Thymus (tissue), 11 donors: ENCODE measurements at regions not wholly inside any gene's neighbourhood (a gene's known extent, or its start where the extent isn't known, plus 50 kb on each side); places are given as distances from the start of the nearest gene placed in this dataset.

Experiments
- DNase-seq, 9 donors: peaks; one replicate each; pipeline ENCODE4 v3.0.0-alpha.2; 2013; ENCODE audit warnings: low spot score in 9 of 9, low read depth in 6 of 9, missing footprints in 1 of 9
- H3K27ac ChIP-seq, 2 donors: one replicate each; pipeline ENCODE4 v1.5.1; 2013; ENCODE audit warnings: control low read depth in 1 of 2, low read depth in 1 of 2, low read length in 1 of 2, mild to moderate bottlenecking in 1 of 2, moderate library complexity in 1 of 2
- H3K27me3 ChIP-seq, 2 donors: one replicate each; pipeline ENCODE4 v1.5.1; 2013; ENCODE audit warnings: low read length in 1 of 2; ENCODE audit not compliant: control insufficient read depth in 2 of 2, insufficient read depth in 1 of 2
- H3K36me3 ChIP-seq, 2 donors: one replicate each; pipeline ENCODE4 v1.5.1; 2013; ENCODE audit warnings: low read length in 1 of 2, mild to moderate bottlenecking in 1 of 2, moderate library complexity in 1 of 2; ENCODE audit not compliant: control insufficient read depth in 2 of 2, insufficient read depth in 2 of 2
- H3K4me1 ChIP-seq, 2 donors: one replicate each; pipeline ENCODE4 v1.5.1; 2013; ENCODE audit warnings: low read length in 2 of 2; ENCODE audit not compliant: control insufficient read depth in 2 of 2, insufficient read depth in 2 of 2
- H3K4me3 ChIP-seq, 2 donors: one replicate each; pipeline ENCODE4 v1.5.1; 2013; ENCODE audit warnings: low read length in 2 of 2, control low read depth in 1 of 2, mild to moderate bottlenecking in 1 of 2
- H3K9me3 ChIP-seq, 2 donors: one replicate each; pipeline ENCODE4 v1.5.1; 2013; ENCODE audit warnings: low read length in 1 of 2, mild to moderate bottlenecking in 1 of 2; ENCODE audit not compliant: control insufficient read depth in 2 of 2, insufficient read depth in 1 of 2
- WGBS: extraction: QIAGEN DNeasy Blood & Tissue Kit; methylation state at CpG from one replicate; pipeline ENCODE4 v1.1.7; 2013; 5-methylcytosine and 5-hydroxymethylcytosine counted together
- donor health status: healthy.

DNA sequence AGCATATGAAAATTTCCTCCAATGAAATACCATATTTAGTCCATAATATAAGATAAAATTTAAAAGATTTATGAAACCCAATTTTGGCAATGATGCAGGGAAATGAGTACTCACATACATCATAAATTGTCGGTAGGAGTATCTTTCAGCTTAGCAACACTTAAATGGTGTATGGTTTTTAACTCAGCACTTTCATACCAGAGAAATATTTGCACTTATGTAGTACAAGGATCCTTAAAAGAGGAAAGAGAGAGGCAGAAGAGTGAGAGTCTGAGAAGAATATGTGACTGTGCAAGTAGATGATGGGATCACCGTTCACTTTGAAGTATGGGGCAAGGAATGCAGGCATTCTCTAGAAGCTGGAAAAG is 379.3 kb upstream of the DCN start:
- Histone ChIP-seq H3K4me3 (no peak overlapping the region), H3K36me3 (no peaks in the 10 kb centered on the region), H3K27ac (no peak overlapping the region), H3K4me1 (no peaks in the 10 kb centered on the region), H3K27me3 (no peaks in the 10 kb centered on the region), H3K9me3 (no peaks in the 10 kb centered on the region)
- DNase-seq, result no peak
- WGBS, result 98% methylated on average over 2 of the region's 2 CpGs

DNA sequence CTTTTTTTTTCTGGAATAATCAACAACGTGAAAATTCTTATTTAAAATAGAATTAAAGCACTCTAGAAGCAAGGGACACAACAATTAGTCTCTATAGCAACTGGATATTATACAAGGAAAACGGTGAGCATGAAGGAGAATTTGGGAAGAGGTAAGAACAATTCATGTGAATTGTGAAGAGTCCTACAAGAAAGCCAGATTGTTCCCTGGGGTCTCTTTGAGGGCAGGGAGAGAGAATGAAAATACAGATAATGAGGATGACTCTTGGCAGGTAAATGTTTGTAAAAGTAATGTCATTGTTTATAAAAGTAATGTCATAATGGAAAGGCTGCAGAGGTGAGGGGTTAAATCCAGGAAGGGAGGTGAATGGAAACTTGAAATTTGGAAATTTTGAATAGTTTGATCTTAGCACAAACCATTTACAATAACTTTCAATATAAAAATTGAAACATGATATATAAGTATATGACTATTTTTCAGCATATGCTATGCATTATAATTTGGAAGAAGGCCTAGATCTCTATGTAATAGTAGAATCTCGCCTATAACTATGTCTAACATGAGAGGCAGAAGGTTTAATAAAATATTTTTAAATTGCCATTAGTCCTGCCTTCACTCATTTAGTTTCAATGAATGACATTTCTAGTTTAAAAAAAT is 378.8 kb upstream of the DCN start:
- Histone ChIP-seq H3K36me3 (no peaks in the 10 kb centered on the region), H3K27me3 (no peaks in the 10 kb centered on the region), H3K4me3 (no peak overlapping the region), H3K4me1 (no peaks in the 10 kb centered on the region), H3K27ac (no peak overlapping the region), H3K9me3 (no peaks in the 10 kb centered on the region)
- no peak for DNase-seq
- 94% methylated on average over 3 of the region's 3 CpGs for WGBS

DNA sequence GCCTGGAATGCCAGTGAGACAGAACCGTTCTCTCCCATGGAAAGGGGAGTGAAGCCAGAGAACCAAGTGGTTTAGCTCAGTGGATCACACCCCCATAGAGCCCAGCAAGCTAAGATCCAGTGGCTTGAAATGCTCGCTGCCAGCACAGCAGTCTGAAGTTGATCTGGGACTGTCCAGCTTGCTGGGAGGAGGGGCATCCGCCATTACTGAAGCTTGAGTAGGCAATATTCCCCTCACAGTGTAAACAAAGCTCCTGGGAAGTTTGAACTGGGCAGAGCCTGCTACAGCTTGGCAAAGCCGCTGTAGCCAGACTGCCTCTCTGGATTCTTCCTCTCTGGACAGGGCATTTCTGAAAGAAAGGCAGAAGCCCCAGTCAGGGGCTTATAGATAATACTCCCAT is 374.3 kb upstream of the DCN start:
- H3K4me1 ChIP-seq, result no peaks in the 10 kb centered on the region
- H3K36me3 ChIP-seq, result no peaks in the 10 kb centered on the region
- no peaks in the 10 kb centered on the region for H3K27me3 ChIP-seq
- no peak overlapping the region for H3K4me3 ChIP-seq
- H3K27ac ChIP-seq, result no peak overlapping the region
- WGBS, result 98% methylated on average over 4 of the region's 4 CpGs
- no peaks in the 10 kb centered on the region for H3K9me3 ChIP-seq
- DNase-seq, result no peak

DNA sequence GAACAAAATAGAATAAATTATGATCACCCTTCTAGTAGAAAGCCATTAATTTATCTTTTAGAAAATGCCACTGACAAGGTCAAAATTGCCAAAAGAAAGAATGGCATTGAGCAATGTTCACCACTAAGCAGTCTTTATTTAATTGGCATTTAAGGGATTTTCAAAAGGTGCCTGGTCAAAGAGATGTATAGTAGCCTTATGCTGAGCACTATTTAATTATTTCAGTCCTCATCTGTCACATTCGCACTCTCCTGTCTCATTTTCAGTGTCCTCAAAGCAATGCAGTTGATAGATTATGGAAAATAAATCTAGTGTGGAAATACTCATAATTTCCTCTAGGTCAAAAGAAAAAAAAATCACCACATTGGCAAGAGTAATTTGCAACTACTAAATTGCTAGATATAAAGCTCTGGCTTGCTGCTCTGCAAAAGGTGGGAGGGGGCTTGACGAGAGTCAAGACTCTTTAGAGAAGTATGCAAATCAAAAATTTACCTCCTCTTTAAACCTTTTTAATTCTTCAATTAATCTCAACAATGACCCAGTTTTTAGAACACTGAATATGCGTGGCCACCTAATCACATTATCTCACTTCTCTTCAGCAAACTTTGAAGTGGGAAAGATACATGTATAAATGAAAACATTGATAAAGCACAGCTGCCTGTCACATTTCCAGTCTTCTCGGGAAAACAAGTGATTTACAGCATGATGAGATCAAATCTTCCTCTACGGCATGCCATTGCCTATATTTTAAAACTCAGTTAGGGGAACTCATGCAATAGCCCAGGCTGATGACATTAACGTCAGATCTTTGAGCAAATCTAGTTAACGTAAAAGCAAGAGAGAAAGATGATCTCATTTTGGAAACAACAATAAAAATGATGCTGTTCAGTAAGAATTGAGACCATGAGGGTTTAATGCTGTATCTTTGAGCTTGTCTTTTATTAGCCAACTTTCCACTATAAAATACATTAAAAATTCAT is 373.1 kb upstream of the DCN start:
- DNase-seq, result no peak
- WGBS, result 89% methylated on average over 7 of the region's 7 CpGs
- H3K4me1 ChIP-seq, result no peaks in the 10 kb centered on the region

DNA sequence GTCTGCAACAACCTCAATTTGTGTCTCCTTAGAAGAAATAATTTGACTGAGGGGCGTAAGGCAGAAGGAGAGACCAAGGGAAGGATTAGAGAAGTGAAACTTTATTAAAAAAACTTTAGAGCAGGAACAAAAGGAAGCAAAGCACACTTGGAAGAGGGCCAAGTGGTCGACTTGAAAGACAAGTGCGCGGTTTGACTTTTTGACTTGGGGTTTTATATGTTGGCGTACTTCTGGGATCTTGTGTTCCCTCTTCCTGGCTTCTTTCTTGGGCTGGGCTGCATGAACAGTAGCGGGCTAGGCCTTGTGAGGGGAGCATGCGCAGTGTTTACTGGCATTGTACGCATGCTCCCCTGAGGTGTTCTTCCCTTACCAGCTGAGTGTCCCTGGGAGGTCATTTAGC is 369.3 kb upstream of the DCN start:
- no peaks in the 10 kb centered on the region for H3K27me3 ChIP-seq
- no peak for DNase-seq
- no peak overlapping the region for H3K27ac ChIP-seq
- H3K4me1 ChIP-seq, result no peaks in the 10 kb centered on the region
- no peak overlapping the region for H3K4me3 ChIP-seq
- H3K9me3 ChIP-seq, result no peaks in the 10 kb centered on the region
- no peaks in the 10 kb centered on the region for H3K36me3 ChIP-seq
- WGBS, result 58% methylated on average over 8 of the region's 8 CpGs

More for the DNA sequence above, 373.1 kb upstream of the DCN start:
- no peaks in the 10 kb centered on the region for H3K27me3 ChIP-seq
- H3K27ac ChIP-seq, result no peak overlapping the region
- no peaks in the 10 kb centered on the region for H3K36me3 ChIP-seq
- no peak overlapping the region for H3K4me3 ChIP-seq
- no peaks in the 10 kb centered on the region for H3K9me3 ChIP-seq

DNA sequence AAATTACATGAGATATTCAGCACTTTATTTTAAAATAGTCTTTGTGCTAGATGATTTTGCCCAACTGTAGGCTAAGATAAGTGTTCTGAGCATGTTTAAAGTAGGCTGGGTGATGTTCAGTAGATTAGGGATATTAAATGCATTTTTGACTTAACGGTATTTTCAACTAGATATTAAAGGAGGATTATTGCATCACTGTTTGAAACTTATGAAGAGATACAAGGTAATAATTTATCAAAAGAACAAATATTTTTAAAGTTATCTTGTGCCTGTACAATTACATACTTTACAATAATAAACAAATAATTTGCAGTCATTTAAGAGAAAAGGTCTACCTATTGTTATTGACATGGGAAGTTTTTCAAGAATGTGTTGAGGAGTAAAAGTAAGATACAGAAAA is 368.6 kb upstream of the DCN start:
- Histone ChIP-seq H3K9me3 (no peaks in the 10 kb centered on the region), H3K27me3 (no peaks in the 10 kb centered on the region)
- 99% methylated on average over 1 of the region's 1 CpG for WGBS

DNA sequence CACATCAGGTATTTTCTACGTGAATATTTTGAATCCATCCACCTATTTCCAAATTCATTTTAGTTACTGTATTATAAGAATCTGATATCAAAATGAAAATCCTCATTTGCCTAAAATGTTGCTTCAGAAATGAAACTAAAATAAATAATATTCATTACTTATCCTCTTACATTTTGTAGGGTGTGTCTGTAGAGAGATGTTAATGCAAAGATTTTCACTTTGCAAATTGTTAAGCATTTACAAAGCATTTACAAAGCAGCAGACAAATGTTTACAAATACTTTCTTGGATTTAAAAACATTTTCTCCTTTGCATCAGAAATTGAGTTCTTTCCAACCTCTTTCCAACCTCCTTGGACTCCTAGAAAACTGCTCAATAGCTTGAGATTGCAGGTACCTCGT is 360.0 kb upstream of the DCN start:
- Histone ChIP-seq H3K4me3 (no peak overlapping the region), H3K27ac (no peak overlapping the region), H3K4me1 (no peaks in the 10 kb centered on the region), H3K9me3 (peaks cover 0 to 3% of the 10 kb centered on the region in 2 donors), H3K36me3 (no peaks in the 10 kb centered on the region), H3K27me3 (no peaks in the 10 kb centered on the region)
- no peak for DNase-seq
- 99% methylated on average over 2 of the region's 2 CpGs for WGBS

More for the DNA sequence above, 368.6 kb upstream of the DCN start:
- no peak for DNase-seq
- Histone ChIP-seq H3K4me3 (no peak overlapping the region), H3K27ac (no peak overlapping the region), H3K36me3 (no peaks in the 10 kb centered on the region), H3K4me1 (no peaks in the 10 kb centered on the region)

DNA sequence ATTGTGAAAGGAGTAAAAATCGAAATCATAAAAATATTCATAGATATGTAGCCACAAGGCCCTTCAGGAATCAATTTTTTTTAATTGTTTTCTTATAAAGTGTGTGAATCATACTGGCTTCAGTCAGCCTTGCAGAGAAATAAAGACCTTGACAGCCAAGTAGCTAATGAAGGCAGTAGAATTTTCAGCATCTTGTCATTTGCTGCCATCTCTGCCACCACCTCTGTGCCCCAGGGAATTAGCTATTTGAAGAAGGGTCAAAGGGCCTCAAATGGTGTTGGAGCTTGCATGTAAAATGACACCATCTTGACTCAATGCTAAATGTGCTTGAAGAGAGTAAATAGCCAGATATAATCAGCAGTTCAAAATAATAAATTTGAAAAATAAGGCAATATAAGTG is 359.4 kb upstream of the DCN start:
- Histone ChIP-seq H3K4me1 (no peaks in the 10 kb centered on the region), H3K27me3 (no peaks in the 10 kb centered on the region)
- 85% methylated on average over 1 of the region's 1 CpG for WGBS

DNA sequence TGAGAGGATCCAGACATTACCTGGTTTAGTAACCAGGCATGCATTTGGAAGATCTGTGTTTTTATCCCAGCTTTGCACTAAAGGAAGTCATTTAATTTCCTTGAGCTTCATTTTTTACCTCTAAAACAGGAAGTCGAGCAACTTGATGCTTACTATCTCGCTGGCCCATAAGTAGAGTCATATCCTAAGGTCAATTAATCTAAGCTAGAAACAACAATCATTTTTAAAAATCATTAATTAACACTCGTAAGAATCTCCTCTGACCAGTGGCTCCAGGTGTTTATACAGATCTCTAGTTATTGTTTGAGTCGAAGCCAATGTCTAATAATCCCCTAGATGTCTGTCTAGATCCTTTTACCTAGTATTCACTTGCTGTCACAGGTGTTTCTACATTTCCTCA is 355.8 kb upstream of the DCN start:
- Histone ChIP-seq H3K36me3 (no peaks in the 10 kb centered on the region), H3K4me1 (no peaks in the 10 kb centered on the region), H3K9me3 (peaks cover 0 to 4% of the 10 kb centered on the region in 2 donors), H3K27me3 (no peaks in the 10 kb centered on the region), H3K4me3 (no peak overlapping the region), H3K27ac (no peak overlapping the region)
- WGBS, result 24% methylated on average over 4 of the region's 4 CpGs
- no peak for DNase-seq

More for the DNA sequence above, 359.4 kb upstream of the DCN start:
- Histone ChIP-seq H3K4me3 (no peak overlapping the region), H3K9me3 (peaks cover 0 to 3% of the 10 kb centered on the region in 2 donors), H3K36me3 (no peaks in the 10 kb centered on the region), H3K27ac (no peak overlapping the region)
- DNase-seq, result no peak
